ENCODE measurements at regions not wholly inside any gene's neighbourhood (a gene's known extent, or its start where the extent isn't known, plus 50 kb on each side); places are given as distances from the start of the nearest gene placed in this dataset.

DNA sequence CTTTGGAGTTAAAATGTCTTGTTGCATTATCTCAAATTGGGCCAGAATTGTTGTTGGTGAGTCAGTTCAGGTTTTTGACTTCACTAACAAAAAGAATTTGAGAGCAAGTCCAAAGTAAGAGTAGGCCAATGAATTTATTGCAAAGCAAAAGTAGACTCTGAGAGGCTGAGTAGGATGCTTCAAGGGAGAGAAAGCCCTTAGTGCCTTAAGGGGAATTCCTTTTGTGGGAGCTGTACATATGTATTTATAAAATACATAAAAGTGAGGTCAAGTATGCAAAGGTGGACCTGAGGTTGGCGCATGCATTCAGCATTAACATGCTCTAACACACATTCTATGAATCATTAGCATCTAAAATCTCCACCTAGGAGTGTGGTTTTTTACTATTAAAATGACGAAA is 565.4 kb downstream of the GRXCR1 start:
- TF ChIP-seq, protein P1, sequence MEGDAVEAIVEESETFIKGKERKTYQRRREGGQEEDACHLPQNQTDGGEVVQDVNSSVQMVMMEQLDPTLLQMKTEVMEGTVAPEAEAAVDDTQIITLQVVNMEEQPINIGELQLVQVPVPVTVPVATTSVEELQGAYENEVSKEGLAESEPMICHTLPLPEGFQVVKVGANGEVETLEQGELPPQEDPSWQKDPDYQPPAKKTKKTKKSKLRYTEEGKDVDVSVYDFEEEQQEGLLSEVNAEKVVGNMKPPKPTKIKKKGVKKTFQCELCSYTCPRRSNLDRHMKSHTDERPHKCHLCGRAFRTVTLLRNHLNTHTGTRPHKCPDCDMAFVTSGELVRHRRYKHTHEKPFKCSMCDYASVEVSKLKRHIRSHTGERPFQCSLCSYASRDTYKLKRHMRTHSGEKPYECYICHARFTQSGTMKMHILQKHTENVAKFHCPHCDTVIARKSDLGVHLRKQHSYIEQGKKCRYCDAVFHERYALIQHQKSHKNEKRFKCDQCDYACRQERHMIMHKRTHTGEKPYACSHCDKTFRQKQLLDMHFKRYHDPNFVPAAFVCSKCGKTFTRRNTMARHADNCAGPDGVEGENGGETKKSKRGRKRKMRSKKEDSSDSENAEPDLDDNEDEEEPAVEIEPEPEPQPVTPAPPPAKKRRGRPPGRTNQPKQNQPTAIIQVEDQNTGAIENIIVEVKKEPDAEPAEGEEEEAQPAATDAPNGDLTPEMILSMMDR (IDR thresholded peaks at IDR 0.05), result no peak
- no peaks in the 10 kb centered on the region for H3K27me3 ChIP-seq
- intact Hi-C loops (cut with DNase I), result no loop called here
- H3K36me3 ChIP-seq, result no peaks in the 10 kb centered on the region
- H3K9me3 ChIP-seq, result no peaks in the 10 kb centered on the region
- no peak overlapping the region for H3K4me3 ChIP-seq
- DNase-seq (ENCODE audit: low spot score in 2 of 2), result no peak
- no peak overlapping the region for H3K27ac ChIP-seq
- peaks cover 0 to 3% of the 10 kb centered on the region in 2 donors for H3K4me1 ChIP-seq

DNA sequence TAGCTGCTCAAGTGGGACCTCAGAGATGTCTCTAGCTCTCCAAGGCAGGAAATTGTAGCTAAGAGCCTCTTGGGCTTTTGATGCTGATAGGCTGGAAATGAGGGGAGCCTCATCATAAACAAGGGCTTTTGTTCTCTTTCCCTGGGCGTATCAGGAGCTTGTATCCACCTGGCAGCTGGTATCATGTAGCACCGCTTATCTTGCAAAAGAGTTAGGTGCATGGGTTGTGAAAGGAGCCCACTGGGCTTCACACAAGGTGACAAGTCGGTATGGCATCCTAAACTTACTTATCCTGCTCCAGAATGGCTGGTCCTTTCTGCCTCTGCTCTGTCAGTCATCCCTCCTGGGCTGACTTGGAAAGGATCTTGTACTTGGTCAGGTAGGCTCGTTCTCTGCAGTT is 565.8 kb downstream of the GRXCR1 start:
- H3K27ac ChIP-seq, result no peak overlapping the region
- TF ChIP-seq, protein P1 (IDR thresholded peaks at IDR 0.05), result no peak
- intact Hi-C loops (cut with DNase I), result no loop called here
- H3K36me3 ChIP-seq, result no peaks in the 10 kb centered on the region
- no peak overlapping the region for H3K4me3 ChIP-seq
- peaks cover 0 to 3% of the 10 kb centered on the region in 2 donors for H3K4me1 ChIP-seq
- no peaks in the 10 kb centered on the region for H3K27me3 ChIP-seq
- DNase-seq (ENCODE audit: low spot score in 2 of 2), result no peak
- H3K9me3 ChIP-seq, result no peaks in the 10 kb centered on the region

DNA sequence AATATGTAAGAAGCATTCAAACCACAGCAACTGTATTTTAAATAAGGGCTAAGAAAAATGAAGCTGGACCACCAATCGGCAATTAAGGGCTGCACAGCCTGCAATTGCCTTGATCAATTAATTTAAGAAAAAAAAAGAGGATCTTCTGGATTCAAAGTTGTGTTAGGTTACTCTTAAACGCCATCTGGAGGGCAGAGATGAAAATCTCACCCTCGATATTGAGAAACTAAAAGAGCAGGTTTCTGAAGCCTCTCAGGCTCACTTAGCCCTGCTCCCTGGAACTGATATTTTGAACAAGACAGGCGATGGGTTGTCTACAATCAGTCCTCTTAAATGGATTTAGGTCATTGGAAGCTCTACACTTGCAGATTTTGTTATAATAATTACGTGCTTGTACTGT is 579.4 kb downstream of the GRXCR1 start:
- Histone ChIP-seq H3K4me1 (no peaks in the 10 kb centered on the region), H3K9me3 (peaks cover 0 to 10% of the 10 kb centered on the region in 2 donors), H3K4me3 (no peak overlapping the region), H3K27me3 (no peaks in the 10 kb centered on the region), H3K36me3 (no peaks in the 10 kb centered on the region), H3K27ac (no peak overlapping the region)
- TF ChIP-seq, protein P1 (IDR thresholded peaks at IDR 0.05), result no peak
- intact Hi-C loops (cut with DNase I), result no loop called here
- DNase-seq (ENCODE audit: low spot score in 2 of 2), result no peak

DNA sequence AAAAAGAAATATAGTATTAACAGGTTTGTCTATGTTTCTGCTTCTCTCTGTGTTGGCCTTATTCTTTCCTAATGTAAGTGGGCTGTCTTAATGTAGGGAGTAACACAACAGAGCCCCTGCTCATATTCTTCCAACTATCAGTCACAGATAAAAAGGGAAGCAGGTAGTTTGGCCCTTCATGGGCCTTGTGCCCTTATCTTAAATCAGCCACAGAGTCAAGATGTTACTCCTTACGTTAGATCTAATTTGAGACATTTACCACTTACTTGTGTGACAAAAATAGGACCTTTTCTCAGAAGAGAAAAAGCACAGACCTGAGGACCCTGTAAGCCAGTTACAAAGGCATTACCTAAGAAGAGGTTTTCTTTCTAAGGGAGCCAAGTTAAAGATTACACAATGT is 589.0 kb downstream of the GRXCR1 start:
- TF ChIP-seq, protein P1 (IDR thresholded peaks at IDR 0.05), result no peak
- H3K27me3 ChIP-seq, result no peaks in the 10 kb centered on the region
- H3K36me3 ChIP-seq, result no peaks in the 10 kb centered on the region
- H3K4me1 ChIP-seq, result no peaks in the 10 kb centered on the region
- H3K27ac ChIP-seq, result no peak overlapping the region
- no peaks in the 10 kb centered on the region for H3K9me3 ChIP-seq
- no peak for DNase-seq (ENCODE audit: low spot score in 2 of 2)
- no peak overlapping the region for H3K4me3 ChIP-seq
- intact Hi-C loops (cut with DNase I), result no loop called here

DNA sequence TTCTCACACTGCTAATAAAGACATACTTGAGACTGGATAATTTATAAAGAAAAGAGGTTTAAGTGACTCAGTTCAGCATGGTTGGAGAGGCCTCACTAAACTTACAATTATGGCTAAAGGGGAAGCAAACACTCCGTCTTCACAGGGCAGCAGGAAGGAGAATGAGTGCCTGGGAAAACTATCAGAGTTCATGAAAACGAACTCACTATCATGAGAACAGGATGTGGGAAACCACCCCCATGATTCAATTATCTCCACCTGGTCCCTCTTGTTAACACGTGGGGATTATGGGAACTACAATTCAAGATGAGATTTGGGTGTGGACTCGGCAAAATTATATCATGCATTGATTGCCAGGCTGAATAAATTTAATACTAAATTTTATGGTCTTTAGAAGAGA is 592.7 kb downstream of the GRXCR1 start:
- H3K4me3 ChIP-seq, result no peak overlapping the region
- TF ChIP-seq, protein P1 (IDR thresholded peaks at IDR 0.05), result no peak
- intact Hi-C loops (cut with DNase I), result no loop called here
- H3K4me1 ChIP-seq, result no peaks in the 10 kb centered on the region
- H3K36me3 ChIP-seq, result no peaks in the 10 kb centered on the region
- H3K9me3 ChIP-seq, result peaks cover 0 to 7% of the 10 kb centered on the region in 2 donors
- no peak for DNase-seq (ENCODE audit: low spot score in 2 of 2)
- no peaks in the 10 kb centered on the region for H3K27me3 ChIP-seq
- no peak overlapping the region for H3K27ac ChIP-seq

DNA sequence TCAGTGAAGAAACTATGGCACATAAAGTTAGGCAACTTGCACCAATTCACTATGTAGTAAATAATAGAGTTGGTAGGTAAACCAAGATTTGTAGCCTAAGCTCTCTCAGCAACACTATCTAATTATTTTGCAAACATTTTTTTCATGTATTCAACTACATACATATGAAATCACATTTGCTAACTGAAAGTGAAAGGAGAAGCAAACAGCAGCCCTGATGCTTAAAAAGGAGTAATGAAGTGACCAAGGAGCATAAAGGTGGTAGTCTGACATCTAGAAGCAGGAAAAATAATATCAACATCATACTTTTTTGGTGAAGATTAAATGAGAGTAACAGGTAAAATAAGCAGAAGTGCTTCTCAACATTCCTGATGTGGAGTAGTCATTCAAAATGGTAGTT is 603.7 kb downstream of the GRXCR1 start:
- no peak overlapping the region for H3K4me3 ChIP-seq
- no peak for DNase-seq (ENCODE audit: low spot score in 2 of 2)
- H3K27ac ChIP-seq, result no peak overlapping the region
- intact Hi-C loops (cut with DNase I), result no loop called here
- no peaks in the 10 kb centered on the region for H3K9me3 ChIP-seq
- H3K4me1 ChIP-seq, result no peaks in the 10 kb centered on the region
- no peaks in the 10 kb centered on the region for H3K27me3 ChIP-seq
- H3K36me3 ChIP-seq, result no peaks in the 10 kb centered on the region
- TF ChIP-seq, protein P1 (IDR thresholded peaks at IDR 0.05), result no peak

Measured in ascending aorta (tissue), 2 donors.